ENCODE measurements at regions not wholly inside any gene's neighbourhood (a gene's known extent, or its start where the extent isn't known, plus 50 kb on each side); places are given as distances from the start of the nearest gene placed in this dataset.

DNA sequence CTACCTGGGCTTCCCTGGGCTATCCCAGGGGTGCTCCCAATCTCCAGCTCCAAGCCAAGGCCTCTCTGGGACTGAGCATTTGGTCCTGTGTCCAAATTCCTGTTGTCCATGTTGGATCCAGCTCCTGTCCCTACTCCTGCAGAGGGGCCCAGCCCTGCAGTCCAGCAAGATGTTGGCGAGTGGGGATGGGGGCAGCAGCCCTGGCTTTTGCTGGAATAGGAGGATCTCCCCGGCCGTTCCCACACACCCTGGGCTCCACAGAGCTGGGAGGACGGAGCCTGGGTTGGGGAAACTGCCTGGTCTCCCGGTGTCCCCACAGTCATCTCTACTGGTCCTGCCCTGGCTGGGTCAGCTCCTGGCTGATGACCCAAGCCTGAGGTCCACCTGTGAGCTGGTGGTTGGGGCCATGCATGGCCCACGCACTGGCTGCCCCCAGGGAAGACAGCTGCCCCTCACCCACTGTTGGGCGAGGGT is 219.6 kb upstream of the C14orf180 start:
- no peak for TF ChIP-seq GATA3 (IDR thresholded peaks at IDR 0.05; ENCODE audit: low read depth, low read length)
- TF ChIP-seq GATA2 (IDR thresholded peaks at IDR 0.05; ENCODE audit: low read depth, low read length): no peak
